DMS114 treated with DMSO at 0.1 percent for 48 hours (cell line): ENCODE measurements at regions not wholly inside any gene's neighbourhood (a gene's known extent, or its start where the extent isn't known, plus 50 kb on each side); places are given as distances from the start of the nearest gene placed in this dataset.
"Not testable (repeated sequence)": the region's sequence is repeated elsewhere in the genome, so short reads cannot be mapped to it uniquely, and the experiment has no call there.

Experiments
- DNase-seq: peaks from one replicate; lab custom pipeline; 2025; ENCODE audit not compliant: unreplicated experiment; lab: John Stamatoyannopoulos, UW

- no peak for DNase-seq
Measured at GRCh38 chr10:52368725-52369124, 54.6 kb downstream of the DKK1 start.

- DNase-seq = not testable (repeated sequence)
Measured at GRCh38 chr10:52374207-52374606, 60.1 kb downstream of the DKK1 start.

GRCh38 chr10:52376694-52377354 is 62.7 kb downstream of the DKK1 start:
- DNase-seq = no peak

- DNase-seq = no peak
Measured at GRCh38 chr10:52378124-52378523, 64.0 kb downstream of the DKK1 start.

GRCh38 chr10:52379287-52379686 is 65.2 kb downstream of the DKK1 start:
- no peak for DNase-seq

- no peak for DNase-seq
Measured at GRCh38 chr10:52383088-52383487, 69.0 kb downstream of the DKK1 start.

GRCh38 chr10:52387744-52388143 is 73.7 kb downstream of the DKK1 start:
- no peak for DNase-seq

- no peak for DNase-seq
Measured at GRCh38 chr10:52390388-52390787, 76.3 kb downstream of the DKK1 start.

- DNase-seq = no peak
Measured at GRCh38 chr10:52391927-52392602, 78.0 kb downstream of the DKK1 start.

- DNase-seq = no peak
Measured at GRCh38 chr10:52394246-52394645, 80.2 kb downstream of the DKK1 start.

- DNase-seq = no peak
Measured at GRCh38 chr10:52400562-52400961, 86.5 kb downstream of the DKK1 start.

GRCh38 chr10:52403801-52404200 is 89.7 kb downstream of the DKK1 start:
- DNase-seq = not testable (repeated sequence)

- DNase-seq = no peak
Measured at GRCh38 chr10:52409195-52409594, 95.1 kb downstream of the DKK1 start.

GRCh38 chr10:52409928-52410327 is 95.8 kb downstream of the DKK1 start:
- no peak for DNase-seq

GRCh38 chr10:52410916-52411315 is 96.8 kb downstream of the DKK1 start:
- DNase-seq = no peak

GRCh38 chr10:52419281-52419680 is 105.2 kb downstream of the DKK1 start:
- no peak for DNase-seq

GRCh38 chr10:52420656-52421055 is 106.6 kb downstream of the DKK1 start:
- no peak for DNase-seq

- no peak for DNase-seq
Measured at GRCh38 chr10:52423369-52423768, 109.3 kb downstream of the DKK1 start.

- no peak for DNase-seq
Measured at GRCh38 chr10:52424341-52424740, 110.3 kb downstream of the DKK1 start.

- no peak for DNase-seq
Measured at GRCh38 chr10:52434734-52435133, 120.7 kb downstream of the DKK1 start.

- DNase-seq = no peak
Measured at GRCh38 chr10:52436664-52437063, 122.6 kb downstream of the DKK1 start.

GRCh38 chr10:52437205-52437646 is 123.1 kb downstream of the DKK1 start:
- DNase-seq = no peak

- no peak for DNase-seq
Measured at GRCh38 chr10:52438119-52438518, 124.0 kb downstream of the DKK1 start.
